ENCODE measurements at regions not wholly inside any gene's neighbourhood (a gene's known extent, or its start where the extent isn't known, plus 50 kb on each side); places are given as distances from the start of the nearest gene placed in this dataset.

- H3K27ac ChIP-seq = no peak overlapping the region
- no peaks in the 10 kb centered on the region for H3K9me2 ChIP-seq (replicated peaks; ENCODE audit: insufficient read depth)
- H4K20me1 ChIP-seq (ENCODE audit: insufficient read depth, poor library complexity, severe bottlenecking) = no peaks in the 10 kb centered on the region
- H2AFZ ChIP-seq = no peak overlapping the region
- TF ChIP-seq EZH2 (IDR thresholded peaks at IDR 0.05; ENCODE audit: borderline replicate concordance) (no peak), CTCF (IDR thresholded peaks at IDR 0.05; ENCODE audit: poor library complexity) (no peak), EZH2phosphoT487 (IDR thresholded peaks at IDR 0.05; ENCODE audit: low read depth, severe bottlenecking, unreplicated experiment) (no peak)
- no peaks in the 10 kb centered on the region for H3K79me2 ChIP-seq
- no peaks in the 10 kb centered on the region for H3K9me3 ChIP-seq (ENCODE audit: low read depth)
- H3K36me3 ChIP-seq (replicated peaks; ENCODE audit: insufficient read depth, low read depth) = no peaks in the 10 kb centered on the region
- no peak for DNase-seq (ENCODE audit: low spot score)
- peaks cover 2% of the 10 kb centered on the region for H3K27me3 ChIP-seq
- no peak overlapping the region for H3K4me3 ChIP-seq
- WGBS (ENCODE audit: low lambda C conversion rate, missing lambda C conversion rate) = 96% methylated on average over 6 of the region's 6 CpGs
- H3K4me1 ChIP-seq (ENCODE audit: insufficient read depth) = no peaks in the 10 kb centered on the region
- H3K4me2 ChIP-seq = no peak overlapping the region
Measured at GRCh38 chr15:97237160-97237559, 723.3 kb upstream of the ARRDC4 start.

- Histone ChIP-seq H3K9me3 (ENCODE audit: low read depth) (no peaks in the 10 kb centered on the region), H3K79me2 (no peaks in the 10 kb centered on the region), H3K4me2 (no peak overlapping the region), H4K20me1 (ENCODE audit: insufficient read depth, poor library complexity, severe bottlenecking) (no peaks in the 10 kb centered on the region), H3K4me3 (no peak overlapping the region), H2AFZ (no peak overlapping the region), H3K9me2 (replicated peaks; ENCODE audit: insufficient read depth) (no peaks in the 10 kb centered on the region), H3K27me3 (no peaks in the 10 kb centered on the region), H3K4me1 (ENCODE audit: insufficient read depth) (no peaks in the 10 kb centered on the region), H3K27ac (no peak overlapping the region), H3K36me3 (replicated peaks; ENCODE audit: insufficient read depth, low read depth) (no peaks in the 10 kb centered on the region)
- no peak for DNase-seq (ENCODE audit: low spot score)
- 79% methylated on average over 1 of the region's 1 CpG for WGBS (ENCODE audit: low lambda C conversion rate, missing lambda C conversion rate)
- TF ChIP-seq CTCF (IDR thresholded peaks at IDR 0.05; ENCODE audit: poor library complexity) (no peak), EZH2 (IDR thresholded peaks at IDR 0.05; ENCODE audit: borderline replicate concordance) (no peak), EZH2phosphoT487 (IDR thresholded peaks at IDR 0.05; ENCODE audit: low read depth, severe bottlenecking, unreplicated experiment) (no peak)
Measured at GRCh38 chr15:97248376-97248775, 712.1 kb upstream of the ARRDC4 start.

- Histone ChIP-seq H2AFZ (no peak overlapping the region), H3K36me3 (replicated peaks; ENCODE audit: insufficient read depth, low read depth) (no peaks in the 10 kb centered on the region), H3K9me3 (ENCODE audit: low read depth) (no peaks in the 10 kb centered on the region), H3K4me3 (no peak overlapping the region), H3K27ac (no peak overlapping the region), H4K20me1 (ENCODE audit: insufficient read depth, poor library complexity, severe bottlenecking) (no peaks in the 10 kb centered on the region), H3K4me2 (no peak overlapping the region), H3K4me1 (ENCODE audit: insufficient read depth) (no peaks in the 10 kb centered on the region), H3K27me3 (no peaks in the 10 kb centered on the region), H3K9me2 (replicated peaks; ENCODE audit: insufficient read depth) (no peaks in the 10 kb centered on the region), H3K79me2 (no peaks in the 10 kb centered on the region)
- 64% methylated on average over 3 of the region's 3 CpGs for WGBS (ENCODE audit: low lambda C conversion rate, missing lambda C conversion rate)
- no peak for DNase-seq (ENCODE audit: low spot score)
- TF ChIP-seq EZH2phosphoT487 (IDR thresholded peaks at IDR 0.05; ENCODE audit: low read depth, severe bottlenecking, unreplicated experiment) = no peak
- TF ChIP-seq CTCF (IDR thresholded peaks at IDR 0.05; ENCODE audit: poor library complexity) = no peak
- TF ChIP-seq EZH2 (IDR thresholded peaks at IDR 0.05; ENCODE audit: borderline replicate concordance) = no peak
Measured at GRCh38 chr15:97259943-97260342, 700.6 kb upstream of the ARRDC4 start.

GRCh38 chr15:97301166-97301565 lies 659.3 kb upstream of the ARRDC4 start:
- Histone ChIP-seq H3K4me3 (no peak overlapping the region), H3K79me2 (no peaks in the 10 kb centered on the region), H4K20me1 (ENCODE audit: insufficient read depth, poor library complexity, severe bottlenecking) (no peaks in the 10 kb centered on the region), H3K4me2 (no peak overlapping the region), H3K9me3 (ENCODE audit: low read depth) (peaks cover 4% of the 10 kb centered on the region), H3K36me3 (replicated peaks; ENCODE audit: insufficient read depth, low read depth) (no peaks in the 10 kb centered on the region), H3K27me3 (no peaks in the 10 kb centered on the region), H2AFZ (no peak overlapping the region), H3K4me1 (ENCODE audit: insufficient read depth) (no peaks in the 10 kb centered on the region), H3K27ac (no peak overlapping the region), H3K9me2 (replicated peaks; ENCODE audit: insufficient read depth) (no peaks in the 10 kb centered on the region)
- DNase-seq (ENCODE audit: low spot score) = no peak
- no peak for TF ChIP-seq EZH2phosphoT487 (IDR thresholded peaks at IDR 0.05; ENCODE audit: low read depth, severe bottlenecking, unreplicated experiment)
- TF ChIP-seq EZH2 (IDR thresholded peaks at IDR 0.05; ENCODE audit: borderline replicate concordance) = no peak
- no peak for TF ChIP-seq CTCF (IDR thresholded peaks at IDR 0.05; ENCODE audit: poor library complexity)
- WGBS (ENCODE audit: low lambda C conversion rate, missing lambda C conversion rate) = 94% methylated on average over 3 of the region's 3 CpGs
